HepG2 (cell line): ENCODE measurements at regions not wholly inside any gene's neighbourhood (a gene's known extent, or its start where the extent isn't known, plus 50 kb on each side); places are given as distances from the start of the nearest gene placed in this dataset.

Source experiments
- ATAC-seq: fragments of 200-7000 bp; cut with Tn5 transposase; 3 replicates; pipeline ENCODE4 v1.9.1; 2020; ENCODE audit warnings: mild to moderate bottlenecking, moderate library complexity
- BruUV-seq: library from RNA; stranded (reverse); fragments of 400-500 nt; replicated peaks from 2 replicates; lab custom pipeline; 2021; lab: Mats Ljungman, UMichigan
- CTCF ChIA-PET: fragments of 300-600 bp; formaldehyde crosslinking; extraction: SDS; loops from one replicate; lab custom pipeline; 2021; ENCODE audit warnings: low total read pairs, inconsistent platforms, low intra/inter-chr PET ratio; lab: Yijun Ruan, JAX
- POLR2A ChIA-PET: fragments of 350-600 bp; sonication (Branson Sonifier 250); formaldehyde crosslinking; loops from one replicate; lab custom pipeline; 2020; ENCODE audit warnings: antibody characterized with exemption, inconsistent platforms; lab: Yijun Ruan, JAX
- DNase-seq: peaks from one replicate; pipeline ENCODE4 v3.0.0-alpha.2; 2015; ENCODE audit warnings: low spot score
- FAIRE-seq: peaks from 3 replicates; lab custom pipeline; 2011; peaks lifted over from hg19 to GRCh38; lab: Jason Lieb, UNC
- H2AFZ ChIP-seq: one replicate; pipeline ENCODE4 v1.6.1; 2011; ENCODE audit warnings: low read length, inconsistent platforms
- H3K27ac ChIP-seq: fragments of 300-600 bp; 3 replicates; pipeline ENCODE4 v1.8.0; 2011; ENCODE audit warnings: mixed run types, mild to moderate bottlenecking, mixed read lengths, low read length, inconsistent platforms; ENCODE audit not compliant: insufficient read depth; ENCODE audit errors: extremely low read length
- H3K27me3 ChIP-seq, 2 experiments: fragments of 200-600 bp in 1 of 2; 2 replicates in 1 of 2; 3 replicates in 1 of 2; pipeline versions ENCODE4 v1.6.0 to v1.8.0; 2011; ENCODE audit warnings: low read length in 2 of 2, mild to moderate bottlenecking in 2 of 2, moderate library complexity in 2 of 2, inconsistent platforms in 1 of 2; ENCODE audit not compliant: insufficient read depth in 2 of 2, control insufficient read depth in 1 of 2
- H3K36me3 ChIP-seq, 2 experiments: fragments of 200-600 bp in 1 of 2; replicated peaks in 1 of 2; 2 replicates in 1 of 2; 3 replicates in 1 of 2; pipeline versions ENCODE4 v1.5.1 to v1.8.0; 2011; ENCODE audit warnings: low read length in 2 of 2, inconsistent platforms in 1 of 2; ENCODE audit not compliant: insufficient read depth in 2 of 2, control insufficient read depth in 1 of 2
- H3K4me1 ChIP-seq: 2 replicates; pipeline ENCODE4 v1.5.1; 2012; ENCODE audit warnings: low read length, inconsistent platforms; ENCODE audit not compliant: insufficient read depth
- H3K4me2 ChIP-seq: 2 replicates; pipeline ENCODE4 v1.6.0; 2011; ENCODE audit warnings: low read depth, low read length, inconsistent platforms
- H3K4me3 ChIP-seq, 3 experiments: fragments of 200-600 bp in 1 of 3; sonication (generic), shearing (Covaris generic) in 1 of 3; replicated peaks in 1 of 3; 2 replicates each; pipeline ENCODE4 v1.5.1; 2011 to 2016; ENCODE audit warnings: low read length in 3 of 3, inconsistent platforms in 2 of 3, low read depth in 2 of 3, mild to moderate bottlenecking in 2 of 3, control low read depth in 1 of 3, mixed read lengths in 1 of 3; ENCODE audit not compliant: insufficient read depth in 1 of 3
- H3K79me2 ChIP-seq: one replicate; pipeline ENCODE4 v1.6.1; 2011; ENCODE audit warnings: low read length, inconsistent platforms; ENCODE audit not compliant: insufficient read depth
- H3K9ac ChIP-seq: 2 replicates; pipeline ENCODE4 v1.6.0; 2011; ENCODE audit warnings: mild to moderate bottlenecking, low read depth, low read length, inconsistent platforms; ENCODE audit not compliant: insufficient read depth
- H3K9me3 ChIP-seq: 2 replicates; pipeline ENCODE4 v1.5.1; 2012; ENCODE audit warnings: mild to moderate bottlenecking, low read length
- H4K20me1 ChIP-seq: 2 replicates; pipeline ENCODE4 v1.6.0; 2011; ENCODE audit warnings: inconsistent platforms, mild to moderate bottlenecking, low read length, moderate library complexity; ENCODE audit not compliant: insufficient read depth
- DR1 ChIP-seq: sonication (generic); formaldehyde crosslinking; IDR thresholded peaks from 2 replicates; pipeline ENCODE4 v1.8.0; 2021; ENCODE audit warnings: mild to moderate bottlenecking, missing genetic modification reagents, inconsistent platforms
- MNT ChIP-seq: fragments of 450-650 bp; IDR thresholded peaks from 2 replicates; pipeline ENCODE4 v1.6.1; 2016
- MXD4 ChIP-seq: IDR thresholded peaks from 2 replicates; pipeline ENCODE4 v1.6.1; 2016; ENCODE audit warnings: mild to moderate bottlenecking, missing biosample characterization, missing genetic modification reagents
- TRIM22 ChIP-seq: fragments of 450-650 bp; IDR thresholded peaks from 2 replicates; pipeline ENCODE4 v1.6.1; 2017
- ZFP90 ChIP-seq: sonication (generic); formaldehyde crosslinking; IDR thresholded peaks from 2 replicates; pipeline ENCODE4 v1.8.0; 2022; ENCODE audit warnings: missing genetic modification reagents, mild to moderate bottlenecking, inconsistent platforms, borderline replicate concordance
- ZMAT3 ChIP-seq: sonication (generic); formaldehyde crosslinking; conservative IDR thresholded peaks from 2 replicates; pipeline ENCODE4 v1.7.0; 2021; ENCODE audit warnings: missing genetic modification reagents
- ZNF33A ChIP-seq: sonication (generic); formaldehyde crosslinking; IDR thresholded peaks from 2 replicates; pipeline ENCODE4 v1.5.1; 2020; ENCODE audit warnings: missing genetic modification reagents, mild to moderate bottlenecking, moderate library complexity, borderline replicate concordance
- ZNF576 ChIP-seq: sonication (generic); formaldehyde crosslinking; IDR thresholded peaks from 2 replicates; pipeline ENCODE4 v1.4.0; 2020; ENCODE audit warnings: mild to moderate bottlenecking, missing genetic modification reagents
- WGBS: methylation state at CpG from one replicate; pipeline ENCODE4 v1.1.6; 2017; ENCODE audit warnings: low lambda C conversion rate; 5-methylcytosine and 5-hydroxymethylcytosine counted together
- in situ Hi-C: cut with HindIII; loops from 2 replicates; pipeline ENCODE4 v1.10.0; 2017; ENCODE audit warnings: low pct_unique_long_range_greater_than_20kb; ENCODE audit not compliant: extremely low pct_ligation_motif_present
- intact Hi-C: fragments of 100-400 bp; cut with micrococcal nuclease; formaldehyde crosslinking; loops from one replicate; pipeline ENCODE4 v1.10.0; 2022; ENCODE audit not compliant: unreplicated experiment

- ChIA-PET POLR2A (no interaction called here), CTCF (no interaction called here)
- no peak for DNase-seq
- H3K4me2 ChIP-seq, result no peak overlapping the region
- H3K36me3 ChIP-seq, result no peaks in the 10 kb centered on the region
- peak; percentile 33; the same call in 2 of the 3 replicates for ATAC-seq
- H4K20me1 ChIP-seq, result no peaks in the 10 kb centered on the region
- WGBS, result 29% methylated on average over 12 of the region's 19 CpGs
- BruUV-seq, result no TSS peak
- no peaks in the 10 kb centered on the region for H3K79me2 ChIP-seq
- H3K27me3 ChIP-seq, result peaks cover 2 to 55% of the 10 kb centered on the region in 2 experiments; a peak in 4 of 5 replicates
- H3K4me3 ChIP-seq, result no peak overlapping the region
- FAIRE-seq, result no peak
- H3K27ac ChIP-seq, result no peak overlapping the region
- intact Hi-C loops, result no loop called here
- no peak overlapping the region for H2AFZ ChIP-seq
- no peaks in the 10 kb centered on the region for H3K4me1 ChIP-seq
- in situ Hi-C loops, result no loop called here
- TF ChIP-seq DR1 (CRISPR knock-in tag), result no peak
- TF ChIP-seq, all 625 proteins: peak for 0
- no peak overlapping the region for H3K9ac ChIP-seq
- no peaks in the 10 kb centered on the region for H3K9me3 ChIP-seq
Measured at GRCh38 chr15:89389841-89390603, 55.4 kb upstream of the POLG start.

GRCh38 chr15:89387140-89387903, 52.7 kb upstream of the POLG start:
- no peaks in the 10 kb centered on the region for H3K4me1 ChIP-seq
- in situ Hi-C loops (no loop called here), intact Hi-C loops (no loop called here)
- FAIRE-seq, result no peak
- H3K9ac ChIP-seq, result no peak overlapping the region
- 2% methylated on average over 9 of the region's 12 CpGs for WGBS
- TF ChIP-seq ZFP90 (CRISPR knock-in tag) (no peak), ZNF33A (CRISPR knock-in tag) (no peak), TRIM22 (no peak), MXD4 (no peak), ZNF576 (no peak), ZMAT3 (CRISPR knock-in tag) (no peak), MNT (peak; percentile 47; the same call in 1 of the 2 replicates)
- H2AFZ ChIP-seq, result no peak overlapping the region
- DNase-seq, result no peak
- POLR2A ChIA-PET, result no interaction called here
- no peaks in the 10 kb centered on the region for H3K9me3 ChIP-seq
- no TSS peak for BruUV-seq
- no peaks in the 10 kb centered on the region for H4K20me1 ChIP-seq
- no peak overlapping the region for H3K4me2 ChIP-seq
- H3K4me3 ChIP-seq, result no peak overlapping the region
- no peak overlapping the region for H3K27ac ChIP-seq
- no peaks in the 10 kb centered on the region for H3K36me3 ChIP-seq
- no peaks in the 10 kb centered on the region for H3K79me2 ChIP-seq
- ATAC-seq, result no peak
- CTCF ChIA-PET, result no interaction called here
- H3K27me3 ChIP-seq, result peaks cover 2 to 37% of the 10 kb centered on the region in 2 experiments
